H54 (cell line): ENCODE measurements at regions not wholly inside any gene's neighbourhood (a gene's known extent, or its start where the extent isn't known, plus 50 kb on each side); places are given as distances from the start of the nearest gene placed in this dataset.
"Not testable (repeated sequence)": the region's sequence is repeated elsewhere in the genome, so short reads cannot be mapped to it uniquely, and the experiment has no call there.

Experiments
- DNase-seq: peaks from one replicate; pipeline ENCODE4 v3.0.0; 2011; ENCODE audit warnings: low spot score, mixed read lengths; ENCODE audit not compliant: insufficient read length
- FAIRE-seq: peaks from 3 replicates; lab custom pipeline; 2011; peaks lifted over from hg19 to GRCh38; lab: Jason Lieb, UNC
- POLR2A ChIP-seq: IDR thresholded peaks from 2 replicates; pipeline ENCODE4 v1.6.1; 2011; ENCODE audit warnings: low read depth, mild to moderate bottlenecking, low read length

DNA sequence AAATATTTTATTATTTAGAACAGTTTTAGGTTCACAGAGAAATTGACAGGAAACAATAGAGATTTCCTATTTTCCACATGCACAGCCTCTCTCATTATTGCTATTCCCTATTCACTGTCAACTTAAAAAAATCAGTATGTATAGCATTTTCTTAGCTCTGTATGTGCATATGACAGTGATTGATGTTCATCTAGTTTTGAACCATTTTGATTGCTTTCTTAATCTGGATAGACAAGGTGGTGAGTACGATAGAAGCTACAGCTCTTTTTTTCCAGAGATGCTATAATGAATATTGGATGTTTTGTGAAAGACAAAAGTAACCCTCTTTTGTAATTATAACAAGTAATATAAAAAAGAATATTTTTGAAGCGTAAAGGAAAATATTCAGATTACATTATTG is 201.2 kb upstream of the ARRDC3 start:
- DNase-seq (no peak), FAIRE-seq (no peak)
- no peak for TF ChIP-seq POLR2A

DNA sequence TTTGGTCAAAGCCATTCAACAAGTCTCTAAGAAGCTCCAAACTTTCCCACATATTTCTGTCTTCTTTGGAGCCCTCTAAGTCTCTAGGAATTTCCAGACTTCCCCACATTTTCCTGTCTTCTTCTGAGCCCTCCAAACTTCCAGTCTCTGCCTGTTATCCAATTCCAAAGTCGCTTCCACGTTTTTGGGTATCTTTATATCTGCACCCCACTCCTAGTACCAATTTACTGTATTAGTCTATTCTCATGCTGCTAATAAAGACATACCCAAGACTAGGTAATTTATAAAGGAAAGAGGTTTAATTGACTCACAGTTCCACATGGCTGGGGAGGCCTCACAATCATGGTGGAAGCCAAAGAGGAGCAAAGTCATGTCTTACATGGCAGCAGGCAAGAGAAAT is 182.9 kb upstream of the ARRDC3 start:
- not testable (repeated sequence) for FAIRE-seq, DNase-seq

DNA sequence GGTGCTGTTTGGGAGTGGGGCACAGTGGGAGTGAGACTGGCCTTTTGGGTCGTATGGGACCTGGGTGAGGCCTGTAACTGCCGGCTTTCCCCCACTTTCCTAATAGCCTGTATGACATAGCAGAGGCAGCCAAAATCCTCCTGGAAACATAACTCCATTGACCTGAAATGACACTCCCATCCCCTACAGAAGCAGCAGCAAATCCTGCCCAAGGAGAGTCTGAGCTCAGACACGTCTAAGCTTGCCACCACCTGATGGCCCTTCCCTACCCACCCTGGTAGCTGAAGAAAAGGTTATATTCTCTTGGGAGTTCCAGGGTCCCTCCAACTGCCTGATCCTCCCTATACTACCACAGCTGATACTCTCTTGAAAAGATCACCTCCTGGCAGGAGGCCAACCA is 179.8 kb upstream of the ARRDC3 start:
- no peak for DNase-seq
- FAIRE-seq = no peak
- no peak for TF ChIP-seq POLR2A

DNA sequence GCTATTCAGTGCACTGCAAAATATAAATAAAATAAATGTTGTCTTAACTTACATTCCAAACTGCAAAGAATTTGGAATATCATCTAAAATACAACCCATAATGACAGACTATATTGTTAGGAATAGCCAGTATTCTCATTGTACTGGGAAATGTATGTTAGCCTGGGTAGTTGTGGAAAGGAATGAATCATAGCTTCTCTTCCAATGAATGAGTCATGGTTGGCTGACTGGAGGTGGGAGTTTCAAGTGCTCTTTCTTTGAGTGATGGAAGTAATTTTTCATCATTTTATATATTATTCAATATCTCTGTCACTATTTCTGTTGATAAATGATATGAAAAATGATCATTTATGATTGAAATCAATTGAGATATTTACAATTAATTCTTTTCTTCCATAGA is 158.6 kb upstream of the ARRDC3 start:
- peak; percentile 90 for FAIRE-seq

DNA sequence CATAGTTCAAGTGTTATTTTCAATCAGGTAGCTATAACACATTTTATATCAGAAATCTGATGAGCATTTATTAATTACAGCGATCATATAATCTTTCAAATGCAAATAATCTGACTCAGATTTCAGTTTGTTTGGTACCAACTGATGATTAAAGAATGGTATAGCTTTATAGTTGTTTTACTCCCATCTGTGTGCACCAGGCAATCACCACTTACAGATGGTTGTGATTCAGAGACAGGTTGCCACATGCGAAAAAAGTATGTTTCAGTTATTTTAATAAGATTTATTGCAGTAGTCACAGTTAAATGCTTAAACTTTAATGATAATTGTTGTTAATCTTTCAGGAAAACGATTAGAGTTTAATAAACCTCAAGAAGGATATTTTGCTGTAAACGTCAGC is 155.1 kb upstream of the ARRDC3 start:
- DNase-seq (no peak), FAIRE-seq (no peak)
- no peak for TF ChIP-seq POLR2A

More for the DNA sequence above, 158.6 kb upstream of the ARRDC3 start:
- no peak for TF ChIP-seq POLR2A
- peak; percentile 26 for DNase-seq

DNA sequence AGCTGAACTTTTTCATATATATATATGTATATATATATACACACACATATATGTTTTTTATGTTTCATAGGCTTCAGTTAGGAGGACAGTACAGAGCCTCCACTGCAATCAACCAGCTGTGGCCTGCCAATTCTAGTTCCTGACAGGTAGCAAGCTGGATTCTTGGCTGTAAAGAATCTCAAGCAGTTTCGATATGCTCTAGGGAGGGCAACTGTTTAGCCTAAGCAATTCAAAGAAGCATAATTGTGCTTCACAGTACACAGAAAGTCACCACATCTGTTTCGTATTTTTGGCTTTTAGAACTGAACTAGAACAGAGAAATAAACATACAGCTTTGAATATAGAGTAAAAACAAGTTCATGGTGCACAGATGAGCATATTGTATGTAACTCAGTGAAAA is 152.4 kb upstream of the ARRDC3 start:
- DNase-seq (no peak), FAIRE-seq (no peak)
- TF ChIP-seq POLR2A = no peak

DNA sequence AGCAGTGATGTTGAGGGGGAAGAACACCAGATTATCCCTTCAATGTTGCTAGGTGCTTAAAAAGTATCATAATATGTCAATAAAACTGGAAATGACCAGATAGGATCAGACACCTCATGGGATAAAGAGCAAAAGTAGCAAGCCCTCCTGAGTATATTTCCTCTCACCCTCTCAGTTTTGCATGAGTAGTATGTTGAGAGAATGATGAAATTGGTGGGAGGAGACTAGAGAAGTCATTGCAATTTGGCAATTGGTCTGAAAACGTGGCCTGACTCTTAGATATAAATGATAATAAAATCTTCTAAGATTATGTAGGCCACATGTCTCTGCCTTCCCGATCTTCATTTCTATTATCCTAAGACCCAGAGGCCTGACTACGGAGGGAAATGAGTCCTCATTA is 151.2 kb upstream of the ARRDC3 start:
- no peak for TF ChIP-seq POLR2A
- FAIRE-seq (no peak), DNase-seq (no peak)

DNA sequence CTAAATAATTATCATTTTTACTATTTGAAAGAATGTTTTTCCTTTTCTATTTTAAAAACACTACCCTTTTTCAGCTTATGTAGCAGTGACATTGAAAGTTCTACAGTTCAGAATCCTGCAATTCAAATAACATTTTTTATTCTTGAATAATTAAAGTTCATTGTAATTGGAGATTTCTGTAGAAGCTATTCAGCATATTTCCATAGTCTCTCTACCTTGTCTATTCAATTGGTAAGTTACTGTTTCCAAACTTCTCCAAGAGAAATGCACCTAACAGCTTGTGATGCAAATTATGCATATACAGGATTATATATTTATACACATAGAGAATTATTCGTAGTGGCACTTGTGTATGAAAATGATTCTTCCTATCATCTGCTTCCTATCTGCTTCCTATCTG is 149.7 kb upstream of the ARRDC3 start:
- FAIRE-seq = no peak
- TF ChIP-seq POLR2A = no peak
- DNase-seq = no peak

DNA sequence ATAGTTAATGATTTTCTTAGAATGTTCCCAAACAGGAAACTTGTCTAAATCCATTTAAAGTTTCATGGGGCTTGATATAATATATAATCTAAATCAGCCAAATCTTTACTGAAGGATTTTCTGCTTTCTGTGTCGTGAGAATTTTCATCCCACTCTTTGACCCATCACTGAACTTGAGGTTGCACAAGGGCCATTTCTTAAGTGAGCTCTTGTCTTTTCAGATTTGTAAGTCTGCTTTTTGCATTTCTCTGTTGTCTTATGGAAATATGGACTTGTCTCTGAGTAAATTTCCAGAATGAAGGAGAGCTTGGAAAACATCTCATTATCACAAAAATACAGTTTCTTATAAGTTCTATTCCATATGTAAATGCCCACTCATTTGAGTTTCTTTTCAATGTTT is 149.2 kb upstream of the ARRDC3 start:
- DNase-seq (no peak), FAIRE-seq (no peak)
- TF ChIP-seq POLR2A = no peak

DNA sequence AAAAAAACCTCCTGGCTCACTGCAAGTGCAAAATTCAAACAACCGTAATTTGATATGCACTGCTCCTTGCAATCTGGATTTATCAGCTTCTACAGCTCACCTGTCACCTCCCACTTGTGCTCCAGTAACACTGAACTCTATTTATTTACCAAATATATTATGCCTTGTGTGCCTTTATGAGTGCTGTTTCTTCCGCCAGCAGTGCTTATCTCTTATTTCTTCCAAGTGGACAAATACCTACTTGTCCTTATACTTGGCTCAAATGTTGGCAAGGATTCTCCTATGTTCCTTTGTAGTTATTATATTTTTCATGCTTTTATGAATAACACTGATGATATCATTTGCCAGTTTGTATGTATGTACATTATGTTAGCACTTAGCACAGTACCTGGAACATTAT is 145.7 kb upstream of the ARRDC3 start:
- DNase-seq (no peak), FAIRE-seq (no peak)
- TF ChIP-seq POLR2A = no peak

DNA sequence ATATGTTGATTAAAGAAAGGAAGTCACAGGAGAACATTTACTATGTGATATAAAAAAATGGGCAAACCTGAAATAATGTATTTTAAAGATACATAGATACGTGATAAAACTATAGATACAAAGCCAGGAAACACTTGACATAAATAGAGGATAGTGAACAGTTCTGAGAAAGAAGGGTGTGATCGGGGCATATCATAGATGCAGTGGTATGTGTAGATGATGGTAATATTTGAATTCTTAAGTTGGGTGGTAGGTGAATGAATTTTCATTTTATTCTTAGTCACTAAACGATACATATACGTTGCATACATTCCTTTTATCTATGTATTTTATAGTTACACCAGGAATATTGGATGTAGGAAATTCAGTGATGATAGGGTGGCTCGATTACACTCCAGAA is 138.7 kb upstream of the ARRDC3 start:
- FAIRE-seq (no peak), DNase-seq (no peak)
- TF ChIP-seq POLR2A = no peak

DNA sequence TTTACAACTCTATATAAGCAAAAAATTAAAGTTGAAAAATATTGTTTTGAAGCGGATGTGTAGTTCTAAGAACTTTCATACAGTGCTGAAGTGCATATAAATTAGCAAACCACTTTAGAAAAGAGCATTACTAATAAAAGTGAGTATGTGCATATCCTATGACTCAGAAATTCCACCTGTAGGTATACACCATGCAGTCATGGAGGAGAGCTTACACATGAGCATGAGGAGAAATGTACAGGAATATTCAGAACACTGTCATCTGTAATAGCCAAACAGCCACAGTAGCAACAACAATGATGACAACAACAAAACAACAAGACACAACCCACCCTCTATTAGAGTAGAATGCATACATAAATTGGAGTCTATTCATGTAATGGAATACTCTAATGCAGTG is 138.2 kb upstream of the ARRDC3 start:
- no peak for TF ChIP-seq POLR2A
- FAIRE-seq (no peak), DNase-seq (no peak)

DNA sequence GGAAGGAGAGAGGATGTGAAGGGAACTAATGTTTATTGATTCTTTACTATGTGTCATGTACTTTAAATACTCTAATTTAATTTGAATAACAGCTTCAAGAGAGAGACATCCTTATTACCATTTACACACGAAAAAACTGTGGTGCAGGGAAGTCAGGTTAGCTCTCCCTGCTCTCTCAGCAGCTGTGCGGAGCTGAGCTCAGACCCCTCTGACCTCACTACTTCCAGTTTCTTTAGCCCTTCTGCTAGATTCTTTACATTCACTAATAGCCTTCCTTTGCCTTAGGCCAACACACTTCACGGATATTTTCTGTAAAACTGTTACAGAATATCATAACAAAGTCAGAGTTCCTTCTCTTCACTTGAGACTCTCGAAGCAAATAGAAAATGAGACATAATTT is 131.3 kb upstream of the ARRDC3 start:
- DNase-seq (no peak), FAIRE-seq (no peak)
- TF ChIP-seq POLR2A = no peak

DNA sequence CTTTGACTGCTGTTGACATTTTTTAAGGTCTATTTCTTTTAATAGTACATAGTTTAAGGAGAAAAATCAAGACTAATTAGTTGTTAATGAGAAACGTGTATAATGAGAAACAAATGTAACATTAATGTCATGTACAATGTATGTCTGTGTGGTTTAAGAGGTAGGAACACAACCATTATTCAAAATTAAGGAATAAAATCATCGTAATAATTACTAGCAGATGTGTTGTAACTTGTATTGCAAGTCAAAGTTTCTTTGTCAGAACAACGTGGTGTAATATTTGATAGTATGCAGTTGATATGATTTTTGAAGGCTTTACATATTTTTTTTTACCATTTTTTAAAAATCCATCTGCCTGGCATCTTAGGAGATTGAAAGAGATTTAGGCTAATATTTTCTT is 120.2 kb upstream of the ARRDC3 start:
- no peak for FAIRE-seq

DNA sequence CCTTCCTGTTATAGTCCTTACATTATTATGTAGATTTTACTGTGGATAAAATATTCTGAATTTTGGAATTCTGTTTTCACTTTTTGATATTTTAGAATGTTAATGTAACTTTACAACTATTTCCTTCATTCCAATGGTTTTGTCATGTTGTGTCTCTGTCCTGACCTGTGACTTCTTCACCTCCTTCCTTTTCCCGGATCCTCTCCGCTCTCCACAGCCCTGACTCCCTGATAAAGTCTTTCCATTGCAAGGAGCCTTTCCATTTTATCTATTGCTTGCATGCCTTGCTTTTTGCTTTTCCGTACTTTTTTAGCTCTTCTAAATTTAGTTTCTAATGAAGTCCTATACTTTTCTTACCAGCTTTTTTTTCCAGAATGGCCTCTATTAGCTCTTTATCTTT is 117.6 kb upstream of the ARRDC3 start:
- DNase-seq (no peak), FAIRE-seq (no peak)
- TF ChIP-seq POLR2A = no peak

More for the DNA sequence above, 120.2 kb upstream of the ARRDC3 start:
- DNase-seq = no peak
- no peak for TF ChIP-seq POLR2A

DNA sequence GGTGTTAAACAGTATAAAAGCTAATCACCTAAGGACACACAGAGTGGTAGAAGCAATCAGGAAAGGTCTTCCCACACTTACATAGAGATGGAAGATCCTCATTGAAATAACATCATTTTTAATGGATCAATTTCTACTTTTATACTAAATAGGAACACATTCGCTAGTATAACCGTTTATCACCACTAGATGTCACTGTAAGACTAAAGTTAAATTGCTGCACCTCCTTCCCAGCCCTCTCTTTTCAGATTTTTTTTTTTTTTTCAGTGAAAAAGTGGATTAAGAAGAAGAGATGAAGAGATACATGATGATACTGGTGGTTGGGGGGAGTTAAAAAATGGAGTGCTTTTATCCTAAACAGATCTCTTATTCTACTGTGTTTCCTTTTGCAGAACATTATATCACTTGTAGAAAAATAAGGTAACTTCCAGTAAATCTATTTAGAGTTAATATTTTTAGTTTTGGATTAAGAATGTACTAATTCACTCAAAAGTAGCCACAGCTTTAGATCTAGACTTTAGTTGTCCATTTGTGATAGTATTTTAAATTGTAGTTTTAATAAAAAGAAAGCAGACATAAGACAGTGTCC is 116.9 kb upstream of the ARRDC3 start:
- FAIRE-seq (peak; percentile 68), DNase-seq (peak; percentile 9)
- TF ChIP-seq POLR2A = no peak

DNA sequence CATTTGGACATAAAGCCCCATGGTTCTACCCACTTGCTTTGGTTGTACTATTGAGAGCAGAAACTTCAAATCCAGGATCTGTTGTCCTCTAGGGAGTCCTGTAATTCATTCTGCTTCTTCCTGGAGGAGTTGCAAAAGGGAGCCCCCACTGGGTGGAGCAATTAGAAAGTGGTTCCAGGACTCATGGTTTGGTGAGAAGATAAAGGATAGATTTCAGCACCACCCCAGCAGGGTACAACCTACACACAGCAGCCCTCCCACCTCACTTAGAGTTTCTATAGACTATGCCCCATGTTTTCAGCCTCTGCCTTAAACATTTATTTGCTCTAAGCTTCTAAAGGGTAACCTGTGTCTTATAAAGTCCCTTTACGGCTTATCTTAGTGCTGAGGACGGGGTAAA is 112.6 kb upstream of the ARRDC3 start:
- no peak for TF ChIP-seq POLR2A
- DNase-seq (no peak), FAIRE-seq (no peak)
